Gastroesophageal sphincter (tissue), 3 donors: ENCODE measurements at regions not wholly inside any gene's neighbourhood (a gene's known extent, or its start where the extent isn't known, plus 50 kb on each side); places are given as distances from the start of the nearest gene placed in this dataset.

Experiments used
- CTCF ChIP-seq, 4 experiments: fragments of 200-600 bp in 2 of 4; fragments of 450-650 bp in 2 of 4; sonication (generic) in 1 of 4; IDR thresholded peaks; one replicate each; pipeline ENCODE4 v1.5.1; 2017 to 2019; ENCODE audit warnings: antibody characterized with exemption in 4 of 4, mild to moderate bottlenecking in 2 of 4, moderate library complexity in 2 of 4
- EP300 ChIP-seq: sonication (generic); formaldehyde crosslinking; IDR thresholded peaks from one replicate; pipeline ENCODE4 v1.6.1; 2017; ENCODE audit warnings: antibody characterized with exemption, mild to moderate bottlenecking
- POLR2A ChIP-seq, 2 donors: fragments of 450-650 bp; IDR thresholded peaks; one replicate each; pipeline ENCODE4 v1.6.1; 2017; ENCODE audit warnings: antibody characterized with exemption in 2 of 2, mild to moderate bottlenecking in 2 of 2, moderate library complexity in 1 of 2

DNA sequence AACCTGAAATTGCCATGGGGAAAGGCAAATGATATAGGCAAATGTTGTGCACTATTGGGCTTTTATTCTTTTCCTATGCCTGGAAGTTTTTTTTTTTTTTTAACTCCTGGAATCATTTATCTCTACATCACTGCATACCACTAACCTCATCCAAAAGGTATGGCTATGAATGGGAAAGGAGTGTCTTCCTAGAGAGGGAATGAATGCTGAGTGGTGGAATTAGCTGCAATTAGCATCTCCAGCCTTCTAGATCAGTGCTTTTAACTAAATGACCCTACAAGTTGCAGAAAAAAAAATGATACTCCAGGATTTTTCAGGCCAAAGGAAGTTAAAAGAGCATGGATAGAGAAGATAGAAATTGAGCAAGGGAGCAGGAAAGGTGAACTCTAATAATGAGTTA is 429.8 kb upstream of the PDZRN3 start:
- TF ChIP-seq CTCF (IDR thresholded peaks at IDR 0.05): no peak
- no peak for TF ChIP-seq EP300
- TF ChIP-seq POLR2A (IDR thresholded peaks at IDR 0.05): no peak
